ENCODE measurements at regions not wholly inside any gene's neighbourhood (a gene's known extent, or its start where the extent isn't known, plus 50 kb on each side); places are given as distances from the start of the nearest gene placed in this dataset.

DNA sequence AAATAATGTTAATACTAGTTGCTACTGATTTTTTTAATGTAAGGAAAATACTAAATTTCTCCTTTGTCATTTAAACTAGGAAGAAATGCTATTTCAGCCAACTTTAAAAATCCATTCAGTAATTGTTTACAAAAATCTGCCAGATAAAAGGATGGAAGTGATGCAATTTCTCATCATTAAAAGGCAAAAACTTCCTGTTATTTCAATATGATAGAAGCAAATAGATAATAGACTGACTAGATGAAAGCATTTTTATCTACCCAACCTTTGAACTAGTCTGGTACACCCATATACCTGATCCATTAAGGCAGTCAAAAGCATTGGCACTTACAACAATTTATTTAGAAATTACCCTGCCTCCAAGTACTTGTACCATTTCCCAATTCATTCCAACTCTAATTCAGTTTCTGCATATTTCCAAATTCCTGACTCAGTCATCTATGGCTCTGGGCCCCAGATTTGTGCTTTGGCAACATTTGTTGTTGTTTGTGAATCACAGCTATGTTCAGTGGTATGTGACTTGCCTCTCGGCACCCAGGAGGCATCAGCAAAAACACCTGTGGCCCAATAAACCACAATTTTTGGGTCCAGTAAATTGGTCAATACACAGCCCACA, 482.6 kb upstream of the SEMA3A start:
- DNase-seq (ENCODE audit: low read depth, low spot score): no peak
- no peak overlapping the region for H3K4me3 Mint-ChIP-seq
- TF ChIP-seq, protein P1, sequence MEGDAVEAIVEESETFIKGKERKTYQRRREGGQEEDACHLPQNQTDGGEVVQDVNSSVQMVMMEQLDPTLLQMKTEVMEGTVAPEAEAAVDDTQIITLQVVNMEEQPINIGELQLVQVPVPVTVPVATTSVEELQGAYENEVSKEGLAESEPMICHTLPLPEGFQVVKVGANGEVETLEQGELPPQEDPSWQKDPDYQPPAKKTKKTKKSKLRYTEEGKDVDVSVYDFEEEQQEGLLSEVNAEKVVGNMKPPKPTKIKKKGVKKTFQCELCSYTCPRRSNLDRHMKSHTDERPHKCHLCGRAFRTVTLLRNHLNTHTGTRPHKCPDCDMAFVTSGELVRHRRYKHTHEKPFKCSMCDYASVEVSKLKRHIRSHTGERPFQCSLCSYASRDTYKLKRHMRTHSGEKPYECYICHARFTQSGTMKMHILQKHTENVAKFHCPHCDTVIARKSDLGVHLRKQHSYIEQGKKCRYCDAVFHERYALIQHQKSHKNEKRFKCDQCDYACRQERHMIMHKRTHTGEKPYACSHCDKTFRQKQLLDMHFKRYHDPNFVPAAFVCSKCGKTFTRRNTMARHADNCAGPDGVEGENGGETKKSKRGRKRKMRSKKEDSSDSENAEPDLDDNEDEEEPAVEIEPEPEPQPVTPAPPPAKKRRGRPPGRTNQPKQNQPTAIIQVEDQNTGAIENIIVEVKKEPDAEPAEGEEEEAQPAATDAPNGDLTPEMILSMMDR (conservative IDR thresholded peaks at IDR 0.05): no peak
- no peaks in the 10 kb centered on the region for H3K9me3 Mint-ChIP-seq
- H3K4me1 Mint-ChIP-seq: no peaks in the 10 kb centered on the region
- no peaks in the 10 kb centered on the region for H3K36me3 Mint-ChIP-seq (ENCODE audit: low read depth)
- H3K27me3 Mint-ChIP-seq (ENCODE audit: low read depth): no peaks in the 10 kb centered on the region
- H3K27ac Mint-ChIP-seq (ENCODE audit: unreplicated experiment): no peak overlapping the region

DNA sequence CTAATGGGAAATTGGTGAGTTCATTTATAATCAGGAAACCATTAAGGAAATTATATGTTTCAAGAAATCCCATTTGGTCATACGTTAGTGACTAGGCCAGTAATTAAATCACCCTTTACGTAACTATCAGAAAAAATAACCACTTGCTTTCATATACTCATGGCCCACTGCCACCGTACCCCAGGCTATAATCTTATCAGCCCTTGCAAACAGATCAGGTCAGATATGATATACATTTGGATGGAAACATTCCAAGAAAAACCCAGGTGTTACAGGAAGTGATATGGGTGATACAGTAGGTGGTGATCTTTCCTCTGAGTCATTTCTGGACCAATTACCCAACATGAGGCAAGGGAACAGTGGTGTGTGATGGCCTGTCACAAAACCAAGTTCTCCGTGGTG, 481.0 kb upstream of the SEMA3A start:
- Mint-ChIP-seq H3K27ac (ENCODE audit: unreplicated experiment) (no peak overlapping the region), H3K4me3 (no peak overlapping the region), H3K9me3 (no peaks in the 10 kb centered on the region), H3K4me1 (no peaks in the 10 kb centered on the region), H3K36me3 (ENCODE audit: low read depth) (no peaks in the 10 kb centered on the region), H3K27me3 (ENCODE audit: low read depth) (no peaks in the 10 kb centered on the region)
- TF ChIP-seq, protein P1 (conservative IDR thresholded peaks at IDR 0.05): no peak
- no peak for DNase-seq (ENCODE audit: low read depth, low spot score)

DNA sequence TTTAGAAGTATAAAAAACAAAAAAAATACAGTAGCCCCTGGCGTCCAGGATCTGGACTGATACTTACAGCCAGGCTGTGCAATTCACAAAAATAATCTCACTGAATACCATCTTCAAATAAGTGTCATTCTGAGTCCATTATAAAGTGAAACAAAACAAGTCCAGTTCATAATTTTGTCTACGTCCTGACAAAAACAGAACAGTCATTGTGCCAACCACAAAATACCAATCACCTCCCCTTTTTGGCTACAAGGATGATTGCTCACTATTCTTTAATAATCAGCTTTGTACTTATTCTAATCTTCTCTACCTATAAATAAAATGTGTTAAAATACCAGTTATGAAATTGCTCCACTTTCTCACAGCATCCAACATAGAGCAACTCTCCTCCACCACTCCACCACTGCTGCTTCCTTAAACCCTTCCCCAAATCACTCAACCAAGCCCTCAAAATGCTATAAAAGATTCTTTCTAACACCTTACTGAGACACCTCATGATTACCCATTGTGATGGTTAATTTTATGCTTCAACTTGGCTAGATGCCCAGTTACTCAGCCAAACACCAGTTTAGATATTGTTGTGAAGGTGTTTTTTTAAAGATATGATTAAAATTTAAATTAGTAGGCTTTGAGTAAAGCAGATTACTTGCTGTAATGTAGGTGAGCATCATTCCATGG, 479.8 kb upstream of the SEMA3A start:
- Mint-ChIP-seq H3K36me3 (ENCODE audit: low read depth) (no peaks in the 10 kb centered on the region), H3K9me3 (no peaks in the 10 kb centered on the region), H3K4me1 (no peaks in the 10 kb centered on the region), H3K27me3 (ENCODE audit: low read depth) (no peaks in the 10 kb centered on the region), H3K27ac (ENCODE audit: unreplicated experiment) (peak overlapping the region; percentile 53), H3K4me3 (no peak overlapping the region)
- TF ChIP-seq, protein P1 (conservative IDR thresholded peaks at IDR 0.05): no peak
- no peak for DNase-seq (ENCODE audit: low read depth, low spot score)

DNA sequence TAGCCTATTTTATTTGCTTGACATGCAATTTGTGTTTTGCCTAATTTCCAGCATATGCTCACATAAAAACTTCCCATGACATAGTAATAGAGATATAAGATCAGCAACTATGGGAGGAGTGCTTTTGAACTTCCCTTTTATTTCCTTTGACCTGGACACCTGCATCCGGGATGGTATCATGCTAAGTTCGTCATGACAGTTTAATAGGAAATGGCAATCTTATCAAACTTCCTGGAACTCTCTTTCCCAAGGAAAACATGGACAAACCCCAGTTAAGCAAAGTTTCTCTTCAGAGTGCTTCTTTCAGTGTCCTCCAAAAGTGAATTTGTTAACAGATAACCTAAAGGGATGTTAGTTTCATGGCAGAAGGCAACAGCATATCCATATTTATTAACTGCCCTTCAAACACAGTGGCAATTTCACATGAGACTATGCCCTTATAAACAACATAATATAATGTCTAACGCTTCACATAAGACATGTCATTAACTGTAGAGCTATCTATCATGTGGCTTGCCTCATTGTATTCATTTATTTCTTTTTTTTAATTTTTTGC, 474.7 kb upstream of the SEMA3A start:
- TF ChIP-seq, protein P1 (conservative IDR thresholded peaks at IDR 0.05): no peak
- Mint-ChIP-seq H3K27ac (ENCODE audit: unreplicated experiment) (no peak overlapping the region), H3K27me3 (ENCODE audit: low read depth) (no peaks in the 10 kb centered on the region), H3K36me3 (ENCODE audit: low read depth) (no peaks in the 10 kb centered on the region), H3K9me3 (no peaks in the 10 kb centered on the region), H3K4me3 (no peak overlapping the region), H3K4me1 (peaks cover 4% of the 10 kb centered on the region)
- no peak for DNase-seq (ENCODE audit: low read depth, low spot score)

DNA sequence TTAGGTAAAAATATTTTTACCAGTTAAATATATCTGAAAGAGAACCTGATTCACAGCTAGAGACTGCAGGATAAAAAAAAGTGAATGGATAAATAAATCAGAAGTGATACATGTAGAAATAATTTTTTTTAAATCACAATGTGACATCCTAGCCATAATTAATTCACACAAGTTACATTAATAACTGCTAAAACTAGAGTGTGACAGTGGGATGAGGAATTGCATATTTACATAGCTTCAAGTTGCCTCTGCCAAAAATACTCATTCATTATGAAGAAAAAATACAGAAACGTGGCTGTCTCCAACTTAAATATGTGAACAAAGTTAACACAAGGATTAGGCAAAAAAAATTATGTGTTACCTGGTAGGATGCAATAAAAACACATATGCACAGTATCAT, 473.5 kb upstream of the SEMA3A start:
- H3K4me1 Mint-ChIP-seq: peaks cover 4% of the 10 kb centered on the region
- TF ChIP-seq, protein P1 (conservative IDR thresholded peaks at IDR 0.05): no peak
- H3K4me3 Mint-ChIP-seq: no peak overlapping the region
- H3K36me3 Mint-ChIP-seq (ENCODE audit: low read depth): no peaks in the 10 kb centered on the region
- no peaks in the 10 kb centered on the region for H3K27me3 Mint-ChIP-seq (ENCODE audit: low read depth)
- no peak overlapping the region for H3K27ac Mint-ChIP-seq (ENCODE audit: unreplicated experiment)
- no peak for DNase-seq (ENCODE audit: low read depth, low spot score)
- H3K9me3 Mint-ChIP-seq: no peaks in the 10 kb centered on the region
